ENCODE measurements at regions not wholly inside any gene's neighbourhood (a gene's known extent, or its start where the extent isn't known, plus 50 kb on each side); places are given as distances from the start of the nearest gene placed in this dataset.

- Histone ChIP-seq H3K9ac (replicated peaks; ENCODE audit: extremely low read depth, insufficient read depth, low read length) (no peak overlapping the region), H3K4me1 (ENCODE audit: control insufficient read depth, extremely low read depth, insufficient read depth, low read length) (peaks cover 2% of the 10 kb centered on the region), H3K4me2 (ENCODE audit: insufficient read depth, low read length) (no peak overlapping the region), H3K27me3 (ENCODE audit: control insufficient read depth in 2 of 2, insufficient read depth in 2 of 2, low read length in 2 of 2) (no peaks in the 10 kb centered on the region), H3K79me2 (ENCODE audit: control insufficient read depth, insufficient read depth, low read length) (no peaks in the 10 kb centered on the region), H2AFZ (ENCODE audit: low read depth, low read length) (no peak overlapping the region), H3K36me3 (ENCODE audit: control insufficient read depth in 2 of 2, extremely low read depth in 1 of 2, insufficient read depth in 2 of 2, low read length in 2 of 2) (no peaks in the 10 kb centered on the region), H4K20me1 (replicated peaks; ENCODE audit: control insufficient read depth, extremely low read depth, insufficient read depth, low read length) (no peaks in the 10 kb centered on the region), H3K9me1 (replicated peaks; ENCODE audit: control insufficient read depth, extremely low read depth, insufficient read depth, low read length) (no peaks in the 10 kb centered on the region), H3K27ac (ENCODE audit: insufficient read depth, low read depth, low read length) (no peak overlapping the region), H3K4me3 (replicated peaks in 1 of 3; ENCODE audit: insufficient read depth in 1 of 3, low read depth in 1 of 3, low read length in 3 of 3) (no peak overlapping the region), H3K9me3 (replicated peaks; ENCODE audit: control insufficient read depth, insufficient read depth, low read length) (no peaks in the 10 kb centered on the region)
- POLR2A ChIA-PET, result no interaction called here
- dilution Hi-C loops (cut with MboI; ENCODE audit: extremely low pct_ligation_motif_present, low sequenced_read_pairs) (no loop called here), intact Hi-C loops (cut with micrococcal nuclease) (no loop called here)
- TF ChIP-seq GATA2 (IDR thresholded peaks at IDR 0.05; ENCODE audit: insufficient read depth, insufficient read length, low read depth, low read length) (no peak), MYC (IDR thresholded peaks at IDR 0.05; ENCODE audit: low read depth, low read length) (no peak), MAX (IDR thresholded peaks at IDR 0.05; ENCODE audit: insufficient read depth, insufficient read length) (no peak), EZH2 (IDR thresholded peaks at IDR 0.05; ENCODE audit: borderline replicate concordance, low read depth, low read length, severe bottlenecking) (no peak), JUN (IDR thresholded peaks at IDR 0.05; ENCODE audit: borderline replicate concordance, insufficient read depth, insufficient read length, low read depth) (no peak), CTCF (IDR thresholded peaks at IDR 0.05; ENCODE audit: extremely low read depth in 1 of 2, insufficient read depth in 1 of 2, low read depth in 1 of 2, low read length in 2 of 2) (no peak), FOS (IDR thresholded peaks at IDR 0.05; ENCODE audit: borderline replicate concordance, insufficient read depth, low read length) (no peak), POLR2A (IDR thresholded peaks at IDR 0.05; ENCODE audit: low read depth, low read length) (no peak), POLR2AphosphoS5 (IDR thresholded peaks at IDR 0.05; ENCODE audit: insufficient read depth, low read depth, low read length) (no peak)
- CTCF ChIA-PET, result no interaction called here
- DNase-seq (ENCODE audit: low read depth, low spot score) (no peak), FAIRE-seq (no peak)
- no TSS peak for BruUV-seq (replicated peaks)
These were observed 737.2 kb upstream of the SLIT2 start for GRCh38 chr4:19514276-19515070.

All from endothelial cell of umbilical vein (primary cell).